ENCODE measurements at regions not wholly inside any gene's neighbourhood (a gene's known extent, or its start where the extent isn't known, plus 50 kb on each side); places are given as distances from the start of the nearest gene placed in this dataset.

DNA sequence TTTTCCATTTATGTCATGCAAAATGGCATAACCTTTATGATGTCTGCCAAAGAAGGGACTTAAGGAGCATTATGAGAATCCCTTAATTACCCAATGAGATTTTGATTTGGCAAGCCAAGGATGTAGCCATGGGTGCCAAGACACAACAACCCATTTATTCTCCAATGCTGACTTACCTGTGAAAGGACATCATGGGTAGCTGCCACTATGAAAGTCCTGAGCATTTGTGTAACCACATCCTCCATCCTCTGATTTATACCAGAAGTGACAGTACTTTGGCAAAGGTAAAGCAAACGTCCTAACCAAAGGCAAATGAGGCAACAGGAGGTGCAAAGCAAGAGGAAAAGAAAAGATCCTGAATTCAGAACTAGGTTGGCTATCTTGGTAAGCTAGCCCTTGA lies 87.3 kb upstream of the EMCN start:
- Histone ChIP-seq H3K23ac (ENCODE audit: low read depth, low read length) (no peak overlapping the region), H2BK20ac (ENCODE audit: low read depth, low read length) (no peak overlapping the region), H2BK15ac (ENCODE audit: low read depth, low read length) (no peak overlapping the region), H3K9me1 (ENCODE audit: insufficient read depth, low read length) (no peaks in the 10 kb centered on the region), H2BK5ac (ENCODE audit: low read depth, low read length, poor library complexity, severe bottlenecking) (no peak overlapping the region), H3K4ac (ENCODE audit: low read depth, low read length) (no peak overlapping the region), H3K4me3 (ENCODE audit: insufficient read depth, low read depth, low read length) (no peak overlapping the region), H4K5ac (ENCODE audit: low read depth, low read length) (no peak overlapping the region), H3K9ac (ENCODE audit: low read depth, low read length) (no peak overlapping the region), H2AK5ac (ENCODE audit: low read depth, low read length) (no peak overlapping the region), H3K27me3 (ENCODE audit: control insufficient read depth, insufficient read depth, low read length) (no peaks in the 10 kb centered on the region), H3K36me3 (ENCODE audit: control insufficient read depth, insufficient read depth, low read length) (no peaks in the 10 kb centered on the region), H3K4me1 (ENCODE audit: control insufficient read depth, insufficient read depth, low read length) (no peaks in the 10 kb centered on the region), H2BK120ac (ENCODE audit: low read depth, low read length) (no peak overlapping the region), H3K27ac (ENCODE audit: insufficient read depth, low read length) (no peak overlapping the region), H4K91ac (ENCODE audit: insufficient read depth, low read depth, low read length) (no peak overlapping the region), H4K20me1 (ENCODE audit: insufficient read depth, low read length) (no peaks in the 10 kb centered on the region), H4K8ac (ENCODE audit: low read depth in 2 of 2, low read length in 2 of 2) (no peak overlapping the region), H2AFZ (replicated peaks; ENCODE audit: low read length, poor library complexity) (no peak overlapping the region), H3K9me3 (ENCODE audit: control insufficient read depth, insufficient read depth, low read length) (no peaks in the 10 kb centered on the region; the same call in 1 of the 2 replicates), H3K56ac (ENCODE audit: extremely low read depth, insufficient read depth, low read length) (no peak overlapping the region), H3K4me2 (ENCODE audit: low read depth, low read length) (no peak overlapping the region), H3K79me1 (ENCODE audit: low read depth in 1 of 2, low read length in 2 of 2) (no peaks in the 10 kb centered on the region), H2AK9ac (replicated peaks; ENCODE audit: low read depth, low read length, poor library complexity) (no peak overlapping the region), H3K18ac (ENCODE audit: low read depth, low read length) (no peak overlapping the region), H3K14ac (replicated peaks; ENCODE audit: low read depth, low read length) (no peak overlapping the region)
- BruUV-seq (replicated peaks) = no TSS peak
- ChIA-PET CTCF (no interaction called here), POLR2A (ENCODE audit: unreplicated experiment) (no interaction called here)
- no CpG with 5 or more reads among the region's 1 CpG for WGBS, 2 experiments (ENCODE audit: extremely low coverage in 2 of 2, insufficient read length in 1 of 2)
- in situ Hi-C loops (cut with MboI; ENCODE audit: low sequenced_read_pairs) = no loop called here
- TF ChIP-seq, protein P1, sequence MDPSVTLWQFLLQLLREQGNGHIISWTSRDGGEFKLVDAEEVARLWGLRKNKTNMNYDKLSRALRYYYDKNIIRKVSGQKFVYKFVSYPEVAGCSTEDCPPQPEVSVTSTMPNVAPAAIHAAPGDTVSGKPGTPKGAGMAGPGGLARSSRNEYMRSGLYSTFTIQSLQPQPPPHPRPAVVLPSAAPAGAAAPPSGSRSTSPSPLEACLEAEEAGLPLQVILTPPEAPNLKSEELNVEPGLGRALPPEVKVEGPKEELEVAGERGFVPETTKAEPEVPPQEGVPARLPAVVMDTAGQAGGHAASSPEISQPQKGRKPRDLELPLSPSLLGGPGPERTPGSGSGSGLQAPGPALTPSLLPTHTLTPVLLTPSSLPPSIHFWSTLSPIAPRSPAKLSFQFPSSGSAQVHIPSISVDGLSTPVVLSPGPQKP (IDR thresholded peaks at IDR 0.05; ENCODE audit: borderline replicate concordance, low read depth, low read length) = no peak
- TF ChIP-seq RFX5 (IDR thresholded peaks at IDR 0.05; ENCODE audit: low read depth, low read length) (no peak), MAZ (IDR thresholded peaks at IDR 0.05; ENCODE audit: borderline replicate concordance, low read depth, low read length) (no peak), SMC3 (IDR thresholded peaks at IDR 0.05; ENCODE audit: low read depth, low read length) (no peak), RCOR1 (IDR thresholded peaks at IDR 0.05; ENCODE audit: insufficient replicate concordance, low read length) (no peak), FOS (IDR thresholded peaks at IDR 0.05; ENCODE audit: low read depth, low read length) (no peak), MXI1 (IDR thresholded peaks at IDR 0.05; ENCODE audit: borderline replicate concordance, low read depth, low read length) (no peak), NFE2L2 (IDR thresholded peaks at IDR 0.05; ENCODE audit: low read depth, low read length) (no peak), RAD21 (IDR thresholded peaks at IDR 0.05; ENCODE audit: low read length) (no peak), CHD1 (IDR thresholded peaks at IDR 0.05; ENCODE audit: low read depth, low read length) (no peak)
- TF ChIP-seq, protein P2, sequence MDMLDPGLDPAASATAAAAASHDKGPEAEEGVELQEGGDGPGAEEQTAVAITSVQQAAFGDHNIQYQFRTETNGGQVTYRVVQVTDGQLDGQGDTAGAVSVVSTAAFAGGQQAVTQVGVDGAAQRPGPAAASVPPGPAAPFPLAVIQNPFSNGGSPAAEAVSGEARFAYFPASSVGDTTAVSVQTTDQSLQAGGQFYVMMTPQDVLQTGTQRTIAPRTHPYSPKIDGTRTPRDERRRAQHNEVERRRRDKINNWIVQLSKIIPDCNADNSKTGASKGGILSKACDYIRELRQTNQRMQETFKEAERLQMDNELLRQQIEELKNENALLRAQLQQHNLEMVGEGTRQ (IDR thresholded peaks at IDR 0.05; ENCODE audit: low read depth, low read length) = no peak
- intact Hi-C loops (cut with micrococcal nuclease) = no loop called here
- DNase-seq = no peak
- no peak for ATAC-seq (ENCODE audit: low read depth)
- dilution Hi-C loops (cut with HindIII; ENCODE audit: low sequenced_read_pairs, unreplicated experiment) = no loop called here

All from IMR-90 (cell line).